GM18951 (cell line): ENCODE measurements at regions not wholly inside any gene's neighbourhood (a gene's known extent, or its start where the extent isn't known, plus 50 kb on each side); places are given as distances from the start of the nearest gene placed in this dataset.

Experiments
- POLR2A ChIP-seq: IDR thresholded peaks from 4 replicates; pipeline ENCODE4 v1.6.1; 2011; ENCODE audit warnings: mild to moderate bottlenecking; ENCODE audit not compliant: insufficient read length, insufficient read depth; ENCODE audit errors: extremely low read depth
- in situ Hi-C: fragments of 300-500 bp; cut with MboI; formaldehyde crosslinking; loops from one replicate; pipeline ENCODE4 v1.12.0; 2022; ENCODE audit warnings: low sequenced_read_pairs, mixed read lengths, inconsistent platforms; ENCODE audit not compliant: unreplicated experiment

GRCh38 chr1:10848109-10848684 is 51.8 kb upstream of the CASZ1 start:
- in situ Hi-C loops = no loop called here

GRCh38 chr1:10850026-10850425 is 53.6 kb upstream of the CASZ1 start:
- in situ Hi-C loops = no loop called here
- TF ChIP-seq POLR2A = no peak

More at GRCh38 chr1:10848109-10848684, 51.8 kb upstream of the CASZ1 start:
- no peak for TF ChIP-seq POLR2A

- in situ Hi-C loops = no loop called here
- TF ChIP-seq POLR2A = no peak
These were observed 54.9 kb upstream of the CASZ1 start for GRCh38 chr1:10851024-10852013.

GRCh38 chr1:10852018-10852417 is 55.6 kb upstream of the CASZ1 start:
- TF ChIP-seq POLR2A = no peak
- in situ Hi-C loops = no loop called here

GRCh38 chr1:10852486-10852885 is 56.0 kb upstream of the CASZ1 start:
- no peak for TF ChIP-seq POLR2A
- in situ Hi-C loops = no loop called here

- in situ Hi-C loops = no loop called here
- TF ChIP-seq POLR2A = no peak
These were observed 56.6 kb upstream of the CASZ1 start for GRCh38 chr1:10852998-10853520.

- in situ Hi-C loops = no loop called here
- no peak for TF ChIP-seq POLR2A
These were observed 57.3 kb upstream of the CASZ1 start for GRCh38 chr1:10853701-10854100.

- no peak for TF ChIP-seq POLR2A
- in situ Hi-C loops = no loop called here
These were observed 58.5 kb upstream of the CASZ1 start for GRCh38 chr1:10854856-10855459.

GRCh38 chr1:10856176-10856683 is 59.8 kb upstream of the CASZ1 start:
- TF ChIP-seq POLR2A = no peak
- in situ Hi-C loops = no loop called here

- TF ChIP-seq POLR2A = no peak
- in situ Hi-C loops = no loop called here
These were observed 60.6 kb upstream of the CASZ1 start for GRCh38 chr1:10856863-10857598.

GRCh38 chr1:10857687-10858086 is 61.2 kb upstream of the CASZ1 start:
- in situ Hi-C loops = no loop called here
- TF ChIP-seq POLR2A = no peak

- in situ Hi-C loops = loop anchor here (10.0 kb wide), 1 partner anchor 165 kb away; no protein-coding TSS in a partner anchor
These were observed 63.8 kb upstream of the CASZ1 start for GRCh38 chr1:10860218-10860617.

More at GRCh38 chr1:10860218-10860617, 63.8 kb upstream of the CASZ1 start:
- no peak for TF ChIP-seq POLR2A
